Vagina (tissue), 2 donors: ENCODE measurements at regions not wholly inside any gene's neighbourhood (a gene's known extent, or its start where the extent isn't known, plus 50 kb on each side); places are given as distances from the start of the nearest gene placed in this dataset.

Experiments
- DNase-seq, 2 donors: peaks; one replicate each; pipeline ENCODE4 v3.0.0-alpha.2; 2017; ENCODE audit errors: extremely low spot score in 2 of 2
- H3K27ac ChIP-seq: fragments of 200-600 bp; sonication (generic); one replicate; pipeline ENCODE4 v1.5.1; 2019
- H3K27me3 ChIP-seq: fragments of 200-600 bp; sonication (generic); one replicate; pipeline ENCODE4 v1.5.1; 2019
- H3K36me3 ChIP-seq, 2 donors: fragments of 200-600 bp; sonication (generic); one replicate each; pipeline ENCODE4 v1.5.1; 2017 to 2019
- H3K4me1 ChIP-seq: fragments of 200-600 bp; sonication (generic); one replicate; pipeline ENCODE4 v1.5.1; 2019
- H3K4me3 ChIP-seq, 2 donors: fragments of 200-600 bp; sonication (generic); 1 replicate in 1 of 2; 2 replicates in 1 of 2; pipeline ENCODE4 v1.5.1; 2016 to 2019
- H3K9me3 ChIP-seq: fragments of 200-600 bp; sonication (generic); one replicate; pipeline ENCODE4 v1.5.1; 2019
- CTCF ChIP-seq, 3 experiments: fragments of 450-650 bp in 2 of 3; fragments of 200-600 bp in 1 of 3; sonication (generic) in 1 of 3; IDR thresholded peaks; one replicate each; pipeline ENCODE4 v1.5.1; 2017 to 2019; ENCODE audit warnings: antibody characterized with exemption in 3 of 3, mild to moderate bottlenecking in 2 of 3, moderate library complexity in 2 of 3
- POLR2A ChIP-seq, 2 donors: fragments of 450-650 bp; IDR thresholded peaks; one replicate each; pipeline ENCODE4 v1.6.1; 2017; ENCODE audit warnings: antibody characterized with exemption in 2 of 2, mild to moderate bottlenecking in 2 of 2, moderate library complexity in 2 of 2
- POLR2AphosphoS5 ChIP-seq, 2 donors: sonication (generic); formaldehyde crosslinking; IDR thresholded peaks; one replicate each; pipeline ENCODE4 v1.9.0; 2017; ENCODE audit warnings: antibody characterized with exemption in 2 of 2, mild to moderate bottlenecking in 2 of 2, low read depth in 1 of 2; ENCODE audit not compliant: insufficient read depth in 1 of 2
- intact Hi-C: fragments of 100-400 bp; cut with DNase I; formaldehyde crosslinking; loops from one replicate; pipeline ENCODE4 v1.15.1; 2023

GRCh38 chr15:31752065-31752762 lies 278.1 kb upstream of the CHRNA7 start:
- TF ChIP-seq POLR2AphosphoS5 (IDR thresholded peaks at IDR 0.05; ENCODE audit: insufficient read depth in 1 of 2, low read depth in 1 of 2) (no peak), CTCF (IDR thresholded peaks at IDR 0.05) (no peak), POLR2A (IDR thresholded peaks at IDR 0.05) (no peak)
- Histone ChIP-seq H3K27me3 (no peaks in the 10 kb centered on the region), H3K4me1 (no peaks in the 10 kb centered on the region), H3K9me3 (no peaks in the 10 kb centered on the region), H3K4me3 (no peak overlapping the region), H3K27ac (no peak overlapping the region), H3K36me3 (no peaks in the 10 kb centered on the region)
- DNase-seq: no peak
- intact Hi-C loops: no loop called here

GRCh38 chr15:31752905-31753304 lies 277.4 kb upstream of the CHRNA7 start:
- intact Hi-C loops: no loop called here
- H3K9me3 ChIP-seq: no peaks in the 10 kb centered on the region
- no peak overlapping the region for H3K27ac ChIP-seq
- H3K4me3 ChIP-seq: no peak overlapping the region
- H3K4me1 ChIP-seq: no peaks in the 10 kb centered on the region
- no peaks in the 10 kb centered on the region for H3K27me3 ChIP-seq
- TF ChIP-seq CTCF (IDR thresholded peaks at IDR 0.05) (no peak), POLR2AphosphoS5 (IDR thresholded peaks at IDR 0.05; ENCODE audit: insufficient read depth in 1 of 2, low read depth in 1 of 2) (no peak), POLR2A (IDR thresholded peaks at IDR 0.05) (no peak)
- no peak for DNase-seq
- no peaks in the 10 kb centered on the region for H3K36me3 ChIP-seq

GRCh38 chr15:31758126-31758525 lies 272.2 kb upstream of the CHRNA7 start:
- no peaks in the 10 kb centered on the region for H3K27me3 ChIP-seq
- TF ChIP-seq POLR2A (IDR thresholded peaks at IDR 0.05) (no peak), POLR2AphosphoS5 (IDR thresholded peaks at IDR 0.05; ENCODE audit: insufficient read depth in 1 of 2, low read depth in 1 of 2) (no peak), CTCF (IDR thresholded peaks at IDR 0.05) (no peak)
- intact Hi-C loops: no loop called here
- DNase-seq: no peak
- no peak overlapping the region for H3K4me3 ChIP-seq
- H3K36me3 ChIP-seq: no peaks in the 10 kb centered on the region
- no peaks in the 10 kb centered on the region for H3K4me1 ChIP-seq
- no peaks in the 10 kb centered on the region for H3K9me3 ChIP-seq
- H3K27ac ChIP-seq: no peak overlapping the region

- H3K9me3 ChIP-seq: no peaks in the 10 kb centered on the region
- no peak for TF ChIP-seq CTCF (IDR thresholded peaks at IDR 0.05)
- TF ChIP-seq POLR2A (IDR thresholded peaks at IDR 0.05): no peak
- no peaks in the 10 kb centered on the region for H3K4me1 ChIP-seq
- intact Hi-C loops: no loop called here
- no peak overlapping the region for H3K4me3 ChIP-seq
- no peak overlapping the region for H3K27ac ChIP-seq
- DNase-seq: no peak
- H3K27me3 ChIP-seq: no peaks in the 10 kb centered on the region
- no peaks in the 10 kb centered on the region for H3K36me3 ChIP-seq
Measured at GRCh38 chr15:31768055-31768454, 262.3 kb upstream of the CHRNA7 start.

- intact Hi-C loops: no loop called here
- no peak for DNase-seq
- H3K4me1 ChIP-seq: no peaks in the 10 kb centered on the region
- no peak overlapping the region for H3K27ac ChIP-seq
- no peaks in the 10 kb centered on the region for H3K27me3 ChIP-seq
- H3K36me3 ChIP-seq: no peaks in the 10 kb centered on the region
- no peak overlapping the region for H3K4me3 ChIP-seq
- TF ChIP-seq POLR2A (IDR thresholded peaks at IDR 0.05) (no peak), POLR2AphosphoS5 (IDR thresholded peaks at IDR 0.05; ENCODE audit: insufficient read depth in 1 of 2, low read depth in 1 of 2) (no peak), CTCF (IDR thresholded peaks at IDR 0.05) (no peak)
- H3K9me3 ChIP-seq: no peaks in the 10 kb centered on the region
Measured at GRCh38 chr15:31774045-31774444, 256.3 kb upstream of the CHRNA7 start.
